Activated T-helper 17 cell treated with anti-CD3 and anti-CD28 coated beads, Interleukin-2, amount 50 U/mL, for 72 hours (primary cell): ENCODE measurements at regions not wholly inside any gene's neighbourhood (a gene's known extent, or its start where the extent isn't known, plus 50 kb on each side); places are given as distances from the start of the nearest gene placed in this dataset.
A peak's percentile ranks its signal among the peaks of the same experiment; 100 is the strongest.

Experiments
- ATAC-seq: fragments of 150-1000 bp; cut with Tn5 transposase; replicated peaks from 2 replicates; pipeline ENCODE4 v1.10.0; 2021; ENCODE audit warnings: mild to moderate bottlenecking, moderate library complexity
- H3K27ac Mint-ChIP-seq: one replicate; pipeline ENCODE4 v1.8.0; 2022; ENCODE audit warnings: mixed read lengths
- H3K27me3 Mint-ChIP-seq: one replicate; pipeline ENCODE4 v1.8.0; 2022; ENCODE audit warnings: mixed read lengths
- H3K36me3 Mint-ChIP-seq: one replicate; pipeline ENCODE4 v1.8.0; 2022; ENCODE audit warnings: low read depth, mild to moderate bottlenecking, mixed read lengths
- H3K4me1 Mint-ChIP-seq: one replicate; pipeline ENCODE4 v1.8.0; 2022; ENCODE audit warnings: mixed read lengths
- H3K4me3 Mint-ChIP-seq: one replicate; pipeline ENCODE4 v1.8.0; 2022; ENCODE audit warnings: mild to moderate bottlenecking, mixed read lengths
- H3K9me3 Mint-ChIP-seq: one replicate; pipeline ENCODE4 v1.8.0; 2022; ENCODE audit warnings: mixed read lengths

GRCh38 chr5:74576941-74577456 is 63.5 kb downstream of the ENC1 start:
- Mint-ChIP-seq H3K36me3 (peaks cover 12% of the 10 kb centered on the region), H3K9me3 (no peaks in the 10 kb centered on the region), H3K27ac (peak overlapping the region; percentile 97), H3K4me1 (peaks cover 28% of the 10 kb centered on the region), H3K27me3 (no peaks in the 10 kb centered on the region), H3K4me3 (peak overlapping the region; percentile 68)
- ATAC-seq: peak; percentile 20

- Mint-ChIP-seq H3K27me3 (no peaks in the 10 kb centered on the region), H3K9me3 (peaks cover 3% of the 10 kb centered on the region), H3K27ac (peak overlapping the region; percentile 97), H3K36me3 (peaks cover 12% of the 10 kb centered on the region), H3K4me3 (peak overlapping the region; percentile 68), H3K4me1 (peaks cover 28% of the 10 kb centered on the region)
- peak; percentile 64 for ATAC-seq
Observed at GRCh38 chr5:74575741-74576538, 64.6 kb downstream of the ENC1 start.

GRCh38 chr5:74570250-74570649 is 70.3 kb downstream of the ENC1 start:
- Mint-ChIP-seq H3K4me1 (peaks cover 11% of the 10 kb centered on the region), H3K4me3 (no peak overlapping the region), H3K27me3 (no peaks in the 10 kb centered on the region), H3K36me3 (no peaks in the 10 kb centered on the region), H3K9me3 (peaks cover 7% of the 10 kb centered on the region), H3K27ac (peak overlapping the region; percentile 4)
- peak; percentile 92 for ATAC-seq

GRCh38 chr5:74567411-74567995 is 73.0 kb downstream of the ENC1 start:
- no peaks in the 10 kb centered on the region for H3K27me3 Mint-ChIP-seq
- peaks cover 7% of the 10 kb centered on the region for H3K9me3 Mint-ChIP-seq
- no peak overlapping the region for H3K4me3 Mint-ChIP-seq
- H3K4me1 Mint-ChIP-seq: peaks cover 11% of the 10 kb centered on the region
- ATAC-seq: no peak
- no peak overlapping the region for H3K27ac Mint-ChIP-seq
- no peaks in the 10 kb centered on the region for H3K36me3 Mint-ChIP-seq

GRCh38 chr5:74562122-74562521 is 78.4 kb downstream of the ENC1 start:
- Mint-ChIP-seq H3K4me3 (no peak overlapping the region), H3K36me3 (no peaks in the 10 kb centered on the region), H3K27ac (no peak overlapping the region), H3K9me3 (no peaks in the 10 kb centered on the region), H3K4me1 (no peaks in the 10 kb centered on the region), H3K27me3 (no peaks in the 10 kb centered on the region)
- ATAC-seq: no peak

GRCh38 chr5:74560245-74560644 is 80.3 kb downstream of the ENC1 start:
- H3K4me3 Mint-ChIP-seq: no peak overlapping the region
- no peak for ATAC-seq
- no peaks in the 10 kb centered on the region for H3K4me1 Mint-ChIP-seq
- no peaks in the 10 kb centered on the region for H3K36me3 Mint-ChIP-seq
- H3K27me3 Mint-ChIP-seq: peaks cover under 1% of the 10 kb centered on the region
- no peaks in the 10 kb centered on the region for H3K9me3 Mint-ChIP-seq
- no peak overlapping the region for H3K27ac Mint-ChIP-seq

- H3K4me3 Mint-ChIP-seq: no peak overlapping the region
- no peak overlapping the region for H3K27ac Mint-ChIP-seq
- H3K9me3 Mint-ChIP-seq: no peaks in the 10 kb centered on the region
- ATAC-seq: no peak
- peaks cover 6% of the 10 kb centered on the region for H3K27me3 Mint-ChIP-seq
- no peaks in the 10 kb centered on the region for H3K4me1 Mint-ChIP-seq
- no peaks in the 10 kb centered on the region for H3K36me3 Mint-ChIP-seq
Observed at GRCh38 chr5:74556631-74557595, 83.6 kb downstream of the ENC1 start.

GRCh38 chr5:74556006-74556405 is 84.5 kb downstream of the ENC1 start:
- Mint-ChIP-seq H3K27ac (no peak overlapping the region), H3K9me3 (no peaks in the 10 kb centered on the region), H3K4me3 (no peak overlapping the region), H3K36me3 (no peaks in the 10 kb centered on the region), H3K4me1 (no peaks in the 10 kb centered on the region), H3K27me3 (peaks cover 6% of the 10 kb centered on the region)
- no peak for ATAC-seq

GRCh38 chr5:74552101-74552500 is 88.4 kb downstream of the ENC1 start:
- Mint-ChIP-seq H3K36me3 (no peaks in the 10 kb centered on the region), H3K9me3 (no peaks in the 10 kb centered on the region), H3K27me3 (peaks cover 6% of the 10 kb centered on the region), H3K27ac (no peak overlapping the region), H3K4me3 (no peak overlapping the region), H3K4me1 (no peaks in the 10 kb centered on the region)
- ATAC-seq: no peak

- Mint-ChIP-seq H3K9me3 (no peaks in the 10 kb centered on the region), H3K27ac (no peak overlapping the region), H3K36me3 (no peaks in the 10 kb centered on the region), H3K27me3 (peaks cover 6% of the 10 kb centered on the region), H3K4me1 (no peaks in the 10 kb centered on the region), H3K4me3 (no peak overlapping the region)
- no peak for ATAC-seq
Observed at GRCh38 chr5:74550927-74551326, 89.6 kb downstream of the ENC1 start.

- no peak overlapping the region for H3K27ac Mint-ChIP-seq
- ATAC-seq: no peak
- no peak overlapping the region for H3K4me3 Mint-ChIP-seq
- H3K9me3 Mint-ChIP-seq: no peaks in the 10 kb centered on the region
- peaks cover under 1% of the 10 kb centered on the region for H3K27me3 Mint-ChIP-seq
- no peaks in the 10 kb centered on the region for H3K4me1 Mint-ChIP-seq
- no peaks in the 10 kb centered on the region for H3K36me3 Mint-ChIP-seq
Observed at GRCh38 chr5:74549384-74549783, 91.1 kb downstream of the ENC1 start.

- ATAC-seq: no peak
- Mint-ChIP-seq H3K4me1 (no peaks in the 10 kb centered on the region), H3K27ac (no peak overlapping the region), H3K9me3 (no peaks in the 10 kb centered on the region), H3K27me3 (peaks cover 4% of the 10 kb centered on the region), H3K4me3 (no peak overlapping the region), H3K36me3 (no peaks in the 10 kb centered on the region)
Observed at GRCh38 chr5:74546796-74547195, 93.7 kb downstream of the ENC1 start.

- Mint-ChIP-seq H3K36me3 (no peaks in the 10 kb centered on the region), H3K27me3 (peaks cover 4% of the 10 kb centered on the region), H3K27ac (no peak overlapping the region), H3K9me3 (no peaks in the 10 kb centered on the region), H3K4me3 (no peak overlapping the region), H3K4me1 (no peaks in the 10 kb centered on the region)
- no peak for ATAC-seq
Observed at GRCh38 chr5:74544811-74545210, 95.7 kb downstream of the ENC1 start.

- H3K4me3 Mint-ChIP-seq: no peak overlapping the region
- no peak for ATAC-seq
- H3K36me3 Mint-ChIP-seq: no peaks in the 10 kb centered on the region
- peaks cover 9% of the 10 kb centered on the region for H3K27me3 Mint-ChIP-seq
- no peak overlapping the region for H3K27ac Mint-ChIP-seq
- H3K9me3 Mint-ChIP-seq: no peaks in the 10 kb centered on the region
- no peaks in the 10 kb centered on the region for H3K4me1 Mint-ChIP-seq
Observed at GRCh38 chr5:74543162-74543995, 97.1 kb downstream of the ENC1 start.
